HG03558 (cell line): ENCODE measurements at regions not wholly inside any gene's neighbourhood (a gene's known extent, or its start where the extent isn't known, plus 50 kb on each side); places are given as distances from the start of the nearest gene placed in this dataset.

Experiments used
- ATAC-seq: cut with Tn5 transposase; IDR thresholded peaks from one replicate; pipeline ENCODE4 v1.9.1; 2021; ENCODE audit warnings: moderate number of reproducible peaks; ENCODE audit not compliant: unreplicated experiment; ENCODE audit errors: extremely low read depth

- no peak for ATAC-seq
Observed at GRCh38 chr10:1895691-1896090, 158.4 kb upstream of the ADARB2 start.

DNA sequence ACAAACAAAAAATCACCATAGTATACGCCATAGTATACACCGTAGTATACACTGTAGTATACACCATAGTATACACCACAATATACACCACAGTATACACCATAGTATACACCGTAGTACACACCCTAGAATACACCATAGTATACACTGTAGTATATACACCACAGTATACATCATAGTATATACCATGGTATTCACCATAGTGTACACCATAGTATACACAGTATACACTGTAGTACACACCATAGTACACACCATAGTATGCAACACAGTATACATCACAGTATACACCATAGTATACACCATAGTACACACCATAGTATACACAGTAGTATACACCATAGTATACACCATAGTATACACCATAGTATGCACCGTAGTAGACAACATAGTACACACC, 157.6 kb upstream of the ADARB2 start:
- no peak for ATAC-seq

GRCh38 chr10:1893941-1894340, 156.6 kb upstream of the ADARB2 start:
- no peak for ATAC-seq

DNA sequence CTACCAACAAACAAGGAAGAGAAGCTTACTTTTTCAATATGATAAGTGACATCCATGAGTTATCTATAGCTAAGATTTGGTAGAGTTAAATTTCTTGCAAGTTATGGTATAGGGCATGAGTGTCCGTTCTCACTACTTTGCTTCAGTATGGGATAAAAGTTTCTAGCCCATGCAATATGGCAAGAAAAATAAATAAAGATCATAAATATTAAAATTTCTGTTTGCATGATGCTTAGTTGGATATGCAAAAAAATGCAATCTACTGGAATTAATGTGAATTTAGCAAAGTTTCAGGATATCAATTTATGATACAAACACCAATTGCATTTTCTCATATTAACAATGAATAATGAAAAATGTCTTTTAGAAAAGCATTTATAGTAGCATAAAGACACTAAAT, 148.7 kb upstream of the ADARB2 start:
- ATAC-seq = no peak

GRCh38 chr10:1882728-1883127, 145.4 kb upstream of the ADARB2 start:
- no peak for ATAC-seq

GRCh38 chr10:1882180-1882579, 144.9 kb upstream of the ADARB2 start:
- no peak for ATAC-seq

DNA sequence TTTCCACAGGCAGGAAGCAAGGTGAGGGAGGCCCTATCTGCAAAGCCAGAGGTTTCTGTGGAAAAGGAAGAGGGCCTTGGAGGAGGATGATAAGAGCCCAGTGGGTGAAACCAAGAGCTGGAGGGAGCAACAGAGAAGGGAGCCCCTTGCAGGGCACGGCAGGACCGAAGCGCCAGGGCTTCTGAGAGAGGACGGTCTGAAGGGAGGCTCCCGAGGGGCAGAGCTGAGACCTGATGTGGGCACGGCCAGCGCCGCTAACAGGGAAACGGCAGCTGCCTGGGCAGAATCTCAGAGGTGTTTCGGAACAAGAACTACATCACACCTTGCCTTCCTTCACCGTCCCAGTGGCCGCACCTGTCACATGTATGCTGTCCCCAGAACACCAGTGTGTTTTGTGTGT, 144.3 kb upstream of the ADARB2 start:
- ATAC-seq = no peak

- no peak for ATAC-seq
Observed at GRCh38 chr10:1874533-1874932, 137.2 kb upstream of the ADARB2 start.

DNA sequence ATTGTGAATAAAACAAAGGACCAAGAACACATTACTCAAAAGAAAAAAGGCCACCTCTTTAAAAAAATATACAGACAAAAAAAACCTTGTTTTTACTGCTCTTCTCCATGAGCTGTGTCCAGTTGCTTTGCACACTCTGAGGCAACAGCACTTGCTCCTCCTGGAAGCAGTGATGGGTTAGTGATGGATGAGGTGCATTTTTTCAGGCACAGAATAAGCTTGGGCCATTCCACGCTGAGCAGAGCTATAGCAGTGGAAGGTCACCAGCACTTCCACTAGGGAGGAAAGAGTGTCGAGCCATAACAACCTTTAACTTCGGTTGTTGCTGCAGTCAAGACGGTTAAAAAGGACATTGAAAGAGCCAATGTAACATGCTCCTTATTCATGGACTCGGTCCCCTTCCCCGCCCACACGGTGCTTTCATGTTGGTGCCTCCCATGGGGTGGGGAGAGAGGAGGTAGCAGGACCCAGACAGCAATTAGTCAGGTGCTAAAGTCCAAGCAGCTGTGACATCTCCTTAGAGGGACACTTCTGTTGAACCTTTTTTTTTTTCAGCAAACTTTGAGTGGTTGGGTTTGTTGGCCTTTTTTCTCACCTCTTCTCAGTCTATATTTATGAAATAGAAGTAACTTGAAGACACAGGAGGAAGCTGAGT, 136.5 kb upstream of the ADARB2 start:
- no peak for ATAC-seq

DNA sequence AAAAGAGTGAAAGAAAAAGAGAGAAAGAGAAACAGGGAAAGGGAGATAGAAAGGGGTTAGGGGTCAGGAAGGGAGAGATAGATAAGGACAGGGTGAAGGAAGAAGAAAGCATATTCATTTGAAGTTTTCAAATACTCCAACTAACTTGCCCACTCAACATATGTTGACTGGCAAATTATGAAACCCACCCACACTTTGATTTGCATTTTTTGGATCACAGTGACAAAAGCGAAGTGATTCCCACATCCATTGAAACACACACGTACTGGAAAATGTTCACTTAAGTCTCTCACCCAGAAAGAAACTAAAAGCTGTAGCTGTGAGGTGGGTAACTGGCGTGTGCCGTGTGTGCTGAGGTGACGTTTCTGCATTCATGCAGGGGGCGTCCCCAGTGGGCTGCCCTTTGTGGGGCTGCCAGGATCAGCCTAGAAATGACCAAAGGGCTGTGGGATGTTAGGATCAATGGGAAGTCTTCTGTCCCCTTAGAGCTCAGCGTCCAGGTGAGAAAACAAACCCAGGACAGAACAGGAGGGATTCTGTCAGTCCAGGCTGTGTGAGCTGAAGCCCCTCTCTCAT, 134.9 kb upstream of the ADARB2 start:
- no peak for ATAC-seq

- ATAC-seq = no peak
Observed at GRCh38 chr10:1870491-1870890, 133.2 kb upstream of the ADARB2 start.

DNA sequence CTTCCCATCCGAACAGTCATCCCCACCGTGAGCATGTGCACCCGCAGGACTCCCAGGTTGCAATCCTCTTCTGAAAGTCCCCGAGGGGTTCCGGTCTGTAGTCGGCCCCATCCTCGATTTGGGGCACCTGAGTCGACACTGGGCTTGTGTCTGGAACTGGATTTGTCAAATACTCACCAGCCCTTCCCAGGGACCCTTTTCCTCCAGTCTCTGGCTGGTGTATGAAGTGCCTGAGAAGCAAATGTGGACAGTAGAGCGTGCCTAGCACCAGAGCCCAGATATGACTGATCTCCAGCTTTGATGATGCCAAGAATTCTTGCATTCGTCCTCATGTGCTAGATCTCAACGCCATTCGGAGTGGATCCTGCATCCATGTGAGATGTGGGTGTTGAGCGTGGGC, 132.5 kb upstream of the ADARB2 start:
- ATAC-seq = no peak

GRCh38 chr10:1860351-1860750, 123.0 kb upstream of the ADARB2 start:
- no peak for ATAC-seq

DNA sequence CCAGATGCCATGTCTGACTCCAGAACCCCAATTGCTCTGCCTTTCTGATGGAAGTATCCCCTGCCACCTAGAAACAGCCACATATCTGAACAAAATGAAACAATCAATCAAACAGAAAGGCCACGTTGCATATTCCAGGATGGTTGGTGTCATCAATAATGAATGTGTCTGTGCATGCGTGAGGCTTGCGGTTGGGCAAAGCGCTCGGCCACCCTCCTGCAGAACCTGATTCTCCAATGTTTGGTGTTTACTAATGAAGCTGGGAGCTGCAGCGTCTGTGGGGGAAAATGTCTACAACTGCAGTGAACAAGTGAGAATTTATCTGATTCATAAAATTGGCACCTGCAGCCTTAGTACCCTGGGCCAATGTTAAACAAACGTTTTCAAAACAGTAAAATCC, 121.2 kb upstream of the ADARB2 start:
- no peak for ATAC-seq

DNA sequence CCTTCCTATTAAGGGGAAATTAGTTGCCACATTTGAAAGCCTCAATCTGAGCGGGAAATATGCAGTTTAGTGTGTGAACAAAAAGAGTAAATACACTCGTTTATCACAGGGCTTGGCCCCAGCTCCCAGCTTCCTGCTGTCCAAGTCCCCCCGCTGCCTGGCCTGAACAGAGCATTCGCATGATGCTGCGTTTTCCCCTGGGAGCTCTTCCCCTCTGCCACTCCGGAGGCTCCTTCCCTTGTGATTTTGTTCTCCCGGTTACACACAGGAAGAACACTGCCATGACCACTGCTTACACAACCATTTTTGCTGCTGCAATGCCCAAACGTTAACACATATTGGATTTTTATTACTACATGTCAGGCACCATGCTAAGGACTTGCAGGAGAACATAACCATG, 120.7 kb upstream of the ADARB2 start:
- ATAC-seq = no peak

GRCh38 chr10:1855911-1856310, 118.6 kb upstream of the ADARB2 start:
- ATAC-seq = no peak

DNA sequence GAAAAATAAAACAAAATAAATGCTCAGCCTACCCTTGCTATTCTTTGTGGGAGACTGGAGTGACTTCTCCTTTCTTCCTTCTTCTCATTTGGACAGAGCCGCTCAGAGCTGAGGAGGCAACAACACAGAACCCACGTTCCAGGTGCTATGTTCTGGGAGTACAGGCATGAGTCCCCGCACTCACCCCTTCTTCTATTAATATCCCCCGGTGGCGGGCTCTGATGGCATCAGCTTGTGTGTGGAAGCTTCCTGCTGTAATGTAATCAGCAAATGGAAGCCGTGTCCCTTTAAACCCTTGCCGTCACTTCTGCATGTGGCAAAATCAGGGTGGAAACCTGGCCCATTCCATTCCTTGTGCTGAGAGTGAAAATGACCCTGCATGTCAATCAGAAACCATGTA, 116.9 kb upstream of the ADARB2 start:
- ATAC-seq = no peak

GRCh38 chr10:1853801-1854200, 116.5 kb upstream of the ADARB2 start:
- ATAC-seq = no peak

DNA sequence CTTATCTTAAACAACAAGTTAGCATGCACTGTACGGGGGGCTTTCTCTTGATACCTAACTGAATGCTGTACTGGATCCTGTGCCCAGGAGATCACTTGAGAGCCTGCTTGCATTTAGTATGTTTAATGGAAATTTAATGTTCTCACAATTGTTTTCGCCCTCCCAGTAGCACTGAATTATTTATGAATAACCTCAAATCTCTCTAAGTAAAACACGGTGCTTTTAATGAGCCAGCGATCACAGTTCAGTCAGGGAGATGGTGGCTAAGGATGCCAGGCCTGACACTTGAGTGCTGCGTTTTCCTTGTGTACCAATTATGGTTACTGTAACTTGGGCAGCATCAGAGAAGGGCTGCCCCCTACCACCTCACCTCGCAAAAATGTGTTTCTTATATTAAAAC, 115.5 kb upstream of the ADARB2 start:
- ATAC-seq = no peak

- no peak for ATAC-seq
Observed at GRCh38 chr10:1851762-1852161, 114.4 kb upstream of the ADARB2 start.

- ATAC-seq = no peak
Observed at GRCh38 chr10:1850971-1851527, 113.7 kb upstream of the ADARB2 start.

DNA sequence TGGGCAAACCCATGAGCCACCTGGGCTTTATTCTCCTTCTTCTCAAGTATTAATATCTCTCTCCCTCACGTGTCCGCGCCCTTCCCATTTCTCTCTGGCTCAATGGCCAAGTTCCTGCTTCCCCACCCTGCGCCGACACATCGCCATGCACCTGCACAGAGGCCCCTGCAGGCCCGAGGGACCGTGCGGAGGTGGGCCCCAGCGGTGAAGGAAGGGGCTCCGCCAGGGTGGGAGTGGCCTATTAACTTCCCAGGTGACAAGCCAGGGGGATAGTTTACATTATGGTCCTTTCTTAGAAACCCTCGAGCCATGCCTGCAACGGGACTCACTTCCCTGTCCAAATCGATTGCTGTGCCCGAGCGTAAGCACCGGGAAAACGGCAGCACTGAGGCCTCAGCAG, 110.0 kb upstream of the ADARB2 start:
- ATAC-seq = no peak
